Gastroesophageal sphincter (tissue), 3 donors: ENCODE measurements at regions not wholly inside any gene's neighbourhood (a gene's known extent, or its start where the extent isn't known, plus 50 kb on each side); places are given as distances from the start of the nearest gene placed in this dataset.

ENCODE experiments used
- EP300 ChIP-seq: sonication (generic); formaldehyde crosslinking; IDR thresholded peaks from one replicate; pipeline ENCODE4 v1.6.1; 2017; ENCODE audit warnings: antibody characterized with exemption, mild to moderate bottlenecking
- POLR2A ChIP-seq, 2 donors: fragments of 450-650 bp; IDR thresholded peaks; one replicate each; pipeline ENCODE4 v1.6.1; 2017; ENCODE audit warnings: antibody characterized with exemption in 2 of 2, mild to moderate bottlenecking in 2 of 2, moderate library complexity in 1 of 2
- POLR2AphosphoS5 ChIP-seq: sonication (generic); formaldehyde crosslinking; IDR thresholded peaks from one replicate; pipeline ENCODE4 v1.6.1; 2017; ENCODE audit warnings: antibody characterized with exemption
- TF ChIP-seq, protein P1 (sequence below), 4 experiments: fragments of 200-600 bp in 2 of 4; fragments of 450-650 bp in 2 of 4; sonication (generic) in 1 of 4; IDR thresholded peaks; one replicate each; pipeline ENCODE4 v1.5.1; 2017 to 2019; ENCODE audit warnings: antibody characterized with exemption in 4 of 4, mild to moderate bottlenecking in 2 of 4, moderate library complexity in 2 of 4

DNA sequence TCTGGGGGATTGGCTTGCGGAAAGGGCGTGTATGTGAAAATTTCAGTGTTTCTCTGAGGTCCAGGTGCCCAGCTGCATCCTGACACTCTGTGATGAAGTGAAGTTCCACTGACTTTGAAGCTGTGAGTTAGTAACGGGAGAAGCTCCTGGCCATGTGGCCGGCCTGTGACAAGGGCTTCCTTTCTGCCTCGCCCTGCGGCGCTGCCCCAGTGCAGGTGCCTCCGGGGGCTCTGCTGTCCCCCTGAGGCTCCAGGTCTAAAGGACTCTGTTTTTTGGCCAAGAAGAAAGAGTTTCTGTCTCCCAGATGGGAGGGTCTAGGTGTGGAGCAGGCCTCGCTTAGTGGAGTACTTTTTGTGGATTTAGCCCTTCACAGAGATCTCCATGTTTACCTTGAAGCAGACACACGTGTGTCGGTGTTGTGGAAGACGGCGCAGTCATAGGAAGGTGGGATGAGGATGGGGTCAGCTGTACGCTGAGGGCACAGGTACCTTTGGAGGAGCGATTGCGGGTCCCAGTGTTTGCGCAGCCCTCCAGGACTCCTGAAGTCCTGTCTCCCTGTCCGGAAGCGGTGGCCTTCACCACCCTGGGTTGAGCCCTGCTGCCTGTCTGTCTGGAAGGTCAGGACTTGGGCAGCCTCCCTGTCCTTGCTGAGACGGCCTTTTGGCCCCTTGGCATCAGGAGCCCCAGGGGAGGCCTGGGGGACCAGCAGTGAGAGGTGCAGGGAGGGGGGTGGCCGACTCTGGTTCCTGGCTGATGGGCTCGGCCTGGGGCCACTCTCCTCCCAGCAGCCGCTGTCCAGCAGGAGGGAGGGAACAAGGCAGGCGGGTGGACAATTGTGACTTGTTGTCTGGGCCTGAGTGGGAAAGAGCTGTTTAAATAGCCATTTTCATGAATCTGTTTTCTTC is 1249.3 kb downstream of the BRD1 start:
- TF ChIP-seq, protein P1, sequence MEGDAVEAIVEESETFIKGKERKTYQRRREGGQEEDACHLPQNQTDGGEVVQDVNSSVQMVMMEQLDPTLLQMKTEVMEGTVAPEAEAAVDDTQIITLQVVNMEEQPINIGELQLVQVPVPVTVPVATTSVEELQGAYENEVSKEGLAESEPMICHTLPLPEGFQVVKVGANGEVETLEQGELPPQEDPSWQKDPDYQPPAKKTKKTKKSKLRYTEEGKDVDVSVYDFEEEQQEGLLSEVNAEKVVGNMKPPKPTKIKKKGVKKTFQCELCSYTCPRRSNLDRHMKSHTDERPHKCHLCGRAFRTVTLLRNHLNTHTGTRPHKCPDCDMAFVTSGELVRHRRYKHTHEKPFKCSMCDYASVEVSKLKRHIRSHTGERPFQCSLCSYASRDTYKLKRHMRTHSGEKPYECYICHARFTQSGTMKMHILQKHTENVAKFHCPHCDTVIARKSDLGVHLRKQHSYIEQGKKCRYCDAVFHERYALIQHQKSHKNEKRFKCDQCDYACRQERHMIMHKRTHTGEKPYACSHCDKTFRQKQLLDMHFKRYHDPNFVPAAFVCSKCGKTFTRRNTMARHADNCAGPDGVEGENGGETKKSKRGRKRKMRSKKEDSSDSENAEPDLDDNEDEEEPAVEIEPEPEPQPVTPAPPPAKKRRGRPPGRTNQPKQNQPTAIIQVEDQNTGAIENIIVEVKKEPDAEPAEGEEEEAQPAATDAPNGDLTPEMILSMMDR (IDR thresholded peaks at IDR 0.05) = no peak
- TF ChIP-seq EP300 (no peak), POLR2A (IDR thresholded peaks at IDR 0.05) (no peak), POLR2AphosphoS5 (no peak)
